GM21529 (cell line): ENCODE measurements at regions not wholly inside any gene's neighbourhood (a gene's known extent, or its start where the extent isn't known, plus 50 kb on each side); places are given as distances from the start of the nearest gene placed in this dataset.
A peak's percentile ranks its signal among the peaks of the same experiment; 100 is the strongest.

Experiments used
- ATAC-seq: cut with Tn5 transposase; IDR thresholded peaks from one replicate; pipeline ENCODE4 v1.9.1; 2021; ENCODE audit not compliant: unreplicated experiment

DNA sequence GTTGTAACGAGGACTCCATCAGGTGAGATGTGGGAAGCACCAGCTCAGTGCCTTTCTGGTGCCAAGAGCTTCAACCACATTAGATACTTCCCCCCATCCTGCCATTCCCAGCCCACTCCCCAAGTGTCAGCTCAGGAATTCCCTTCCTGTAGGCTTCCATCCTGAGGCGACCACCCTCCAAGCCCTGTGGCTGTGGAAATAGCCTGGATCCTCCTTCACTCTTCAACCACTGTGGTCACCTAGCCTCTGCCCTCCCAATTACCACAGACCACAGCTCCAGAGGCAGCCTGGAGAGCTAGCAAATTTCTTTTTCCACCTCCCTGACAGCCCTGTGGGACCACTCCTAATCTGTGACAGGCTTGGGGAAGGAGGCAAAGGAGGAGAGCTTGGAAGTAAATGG lies 219.8 kb upstream of the MAP3K1 start:
- ATAC-seq: no peak

DNA sequence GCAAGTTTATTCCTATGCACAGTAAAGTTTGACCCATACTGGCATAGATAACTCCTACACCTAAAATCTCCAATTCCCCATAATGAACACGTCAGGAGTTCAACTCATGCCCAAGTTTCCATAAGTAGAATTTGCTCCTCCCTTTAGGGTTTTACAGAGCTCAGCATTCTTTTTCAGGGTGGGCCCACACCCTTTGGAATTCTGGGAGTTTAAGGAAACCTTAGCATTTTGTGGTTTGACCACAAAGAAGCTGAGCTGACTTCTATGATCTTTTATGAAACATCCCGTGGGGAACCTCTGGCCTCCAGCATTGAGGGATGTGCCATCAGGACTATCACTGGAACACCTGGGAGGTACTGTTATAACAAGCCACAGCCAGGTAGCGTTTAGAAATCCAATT lies 220.6 kb upstream of the MAP3K1 start:
- no peak for ATAC-seq

DNA sequence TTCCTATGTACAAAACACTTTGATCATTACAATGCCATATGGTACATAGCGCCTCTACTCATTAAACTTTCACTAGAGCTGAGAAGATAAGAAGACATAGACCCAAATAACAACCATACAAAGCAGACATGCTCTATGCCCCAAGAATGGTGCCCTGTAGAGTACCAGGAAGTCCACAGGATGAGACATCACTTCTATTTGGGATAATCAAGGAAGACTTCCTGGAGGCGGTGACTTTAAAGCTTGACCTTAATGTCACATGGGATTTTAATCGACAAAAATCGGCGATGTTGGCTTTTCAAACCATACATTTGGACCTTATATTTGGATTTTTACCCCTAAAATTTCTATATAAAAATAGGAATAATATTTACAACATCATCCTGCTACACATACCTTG lies 224.3 kb upstream of the MAP3K1 start:
- no peak for ATAC-seq

DNA sequence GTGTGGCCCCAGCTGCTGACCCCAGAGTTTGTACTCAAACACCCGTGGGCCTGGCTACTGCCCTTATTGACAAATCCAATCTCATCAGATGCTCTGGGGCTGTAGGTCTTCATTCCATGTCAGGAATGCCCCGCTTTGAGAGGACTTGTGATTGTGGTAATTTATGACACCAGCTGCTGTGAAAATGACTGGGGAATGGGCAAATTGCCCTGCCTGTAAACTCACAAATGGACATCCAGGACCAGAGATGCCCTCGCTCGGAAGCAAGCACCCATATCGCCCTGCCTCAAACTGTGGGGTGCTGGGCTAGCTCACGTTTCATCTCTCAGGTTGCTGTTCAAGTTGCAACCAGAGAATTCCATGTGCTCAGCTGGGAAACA lies 225.9 kb upstream of the MAP3K1 start:
- ATAC-seq: peak; percentile 5

DNA sequence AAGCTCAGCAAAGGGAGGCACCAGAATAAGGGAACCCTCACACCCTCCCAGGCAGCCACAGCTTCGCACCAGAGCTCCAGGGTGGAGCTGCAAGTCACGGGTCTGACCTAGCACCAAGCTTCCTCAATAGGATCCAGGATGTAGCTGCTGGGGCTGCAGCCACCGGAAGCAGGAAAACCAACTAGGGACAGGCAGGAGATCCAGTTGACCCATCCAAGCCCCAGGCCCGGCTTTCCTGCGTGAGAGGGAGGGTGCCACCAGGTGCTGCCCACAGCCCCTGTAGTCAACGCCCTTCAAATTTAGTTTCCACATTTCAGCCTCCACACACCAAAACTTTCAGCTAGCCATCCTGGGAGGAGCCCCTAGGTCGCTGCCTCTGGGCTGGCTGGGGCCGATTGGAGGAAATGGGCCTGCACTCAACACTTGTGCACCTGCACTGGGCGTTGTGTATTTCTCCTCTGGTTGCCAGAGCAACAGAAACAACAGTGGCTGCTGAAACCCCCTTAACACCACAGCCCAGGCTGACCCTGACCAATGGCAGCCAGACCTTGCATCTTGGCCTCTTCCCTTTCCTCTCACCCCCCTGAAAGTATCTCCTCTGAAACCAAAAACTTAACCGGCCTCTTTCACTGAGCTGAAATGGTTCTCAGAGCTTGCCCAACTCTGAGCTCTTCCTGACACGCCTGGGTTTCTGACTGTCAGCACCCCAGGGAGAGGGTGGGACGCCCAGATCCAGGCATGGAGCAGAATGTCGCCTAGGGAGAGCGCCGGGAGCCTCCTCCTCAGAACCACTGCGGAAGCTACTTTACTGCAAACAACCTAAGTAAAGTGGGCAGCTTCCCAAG lies 226.5 kb upstream of the MAP3K1 start:
- peak; percentile 98 for ATAC-seq

DNA sequence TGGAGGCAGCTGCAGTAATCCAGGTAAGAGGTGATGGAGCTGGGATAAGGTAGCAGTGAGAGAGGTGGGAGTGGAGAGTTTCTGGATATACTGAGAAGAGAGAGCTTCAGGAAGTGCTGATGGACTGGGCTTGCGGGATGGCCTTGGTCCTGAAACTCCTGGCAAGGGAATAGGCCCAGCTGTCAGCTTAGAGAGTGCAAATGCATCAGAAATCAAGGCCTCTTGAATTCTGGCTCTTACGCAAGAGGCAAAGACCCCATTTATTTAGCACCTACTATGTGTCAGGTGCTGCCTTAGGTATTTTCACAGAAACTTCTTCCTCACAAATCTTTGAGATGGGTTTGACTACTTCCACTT lies 227.2 kb upstream of the MAP3K1 start:
- ATAC-seq: no peak

DNA sequence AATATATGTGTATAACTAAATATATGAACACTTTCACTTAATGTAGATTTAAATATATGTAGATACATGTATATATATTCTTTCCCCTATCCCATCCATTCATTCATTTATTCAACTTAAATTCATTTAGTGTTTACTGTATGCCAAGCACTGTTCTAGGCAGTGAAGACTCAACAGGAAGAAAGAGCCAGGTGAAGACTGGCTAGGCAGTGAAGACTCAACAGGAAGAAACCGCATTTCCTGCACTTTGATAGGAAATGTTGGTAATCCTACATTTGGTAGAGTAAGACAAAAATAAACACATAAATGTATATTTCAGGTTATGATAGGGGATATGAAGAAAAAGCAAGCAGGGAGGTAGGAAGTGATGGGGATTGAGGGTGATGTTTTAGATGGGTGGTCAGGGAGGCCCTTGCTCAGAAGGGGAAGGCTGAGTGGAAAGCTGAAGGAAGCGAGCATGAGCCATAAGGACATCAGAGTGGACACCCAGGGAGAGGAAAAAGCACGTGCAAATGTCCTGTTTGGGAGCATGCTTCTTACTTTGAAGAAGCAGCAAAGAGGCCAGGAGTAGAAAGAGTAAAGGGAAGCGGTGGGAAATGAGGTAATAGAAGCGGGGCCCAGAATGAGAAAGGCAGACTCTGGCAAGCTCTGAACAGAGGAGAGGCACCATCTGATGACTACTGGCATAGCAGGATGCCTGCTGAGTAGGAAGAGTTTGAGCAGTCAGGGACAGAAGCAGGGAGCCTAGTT lies 227.8 kb upstream of the MAP3K1 start:
- no peak for ATAC-seq

DNA sequence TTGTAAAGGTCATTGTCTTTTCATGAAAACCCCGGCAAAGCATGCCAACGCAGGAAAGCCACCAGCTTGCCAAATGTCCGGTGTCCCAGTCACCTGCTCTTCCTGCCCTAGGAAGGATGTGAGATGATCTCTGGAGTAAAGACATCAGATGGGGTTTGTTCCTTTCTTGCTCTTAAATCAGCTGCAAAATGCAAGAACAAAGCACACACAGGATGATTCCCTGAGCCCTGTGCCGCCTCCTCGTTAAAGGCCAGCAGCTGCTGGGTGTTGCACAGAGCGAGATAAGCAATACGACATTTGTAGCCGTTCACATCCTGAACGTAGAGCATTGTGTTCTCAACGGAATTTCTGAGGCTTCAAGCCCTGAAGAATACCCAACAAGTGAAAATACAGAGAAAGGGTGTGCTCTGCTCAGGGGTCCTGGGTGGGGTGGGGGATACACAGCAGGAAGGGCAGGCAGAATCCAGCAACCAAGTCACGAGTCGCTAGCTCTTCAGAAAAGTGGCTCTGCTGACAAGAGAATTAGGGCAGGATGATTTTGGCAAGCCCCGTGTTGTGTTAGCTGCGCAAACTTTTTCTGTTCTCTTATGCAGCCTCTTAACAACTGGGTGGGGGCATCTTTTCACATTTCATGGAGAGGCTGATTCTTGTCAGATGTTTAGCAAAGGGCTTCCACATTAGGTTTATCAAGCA lies 229.2 kb upstream of the MAP3K1 start:
- ATAC-seq: no peak

DNA sequence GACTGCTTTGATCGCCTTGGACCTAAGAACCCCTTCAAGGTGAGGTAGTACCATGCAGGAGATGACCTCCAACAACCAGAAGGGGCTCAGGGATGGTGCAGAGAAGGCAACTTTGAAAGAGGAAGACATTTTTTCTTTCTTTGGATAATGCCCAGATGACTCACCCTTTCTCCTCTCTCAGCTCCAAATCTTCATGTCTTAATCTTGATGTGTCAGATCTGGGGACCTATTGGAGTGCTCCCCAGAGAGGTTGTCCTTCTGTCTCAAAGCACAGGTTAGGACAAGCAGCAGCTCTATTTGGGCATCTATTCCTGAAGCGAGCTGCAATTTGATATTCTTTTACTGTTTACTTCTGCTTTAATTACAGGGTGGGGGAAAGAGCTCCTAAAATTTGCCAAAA lies 229.9 kb upstream of the MAP3K1 start:
- ATAC-seq: no peak

DNA sequence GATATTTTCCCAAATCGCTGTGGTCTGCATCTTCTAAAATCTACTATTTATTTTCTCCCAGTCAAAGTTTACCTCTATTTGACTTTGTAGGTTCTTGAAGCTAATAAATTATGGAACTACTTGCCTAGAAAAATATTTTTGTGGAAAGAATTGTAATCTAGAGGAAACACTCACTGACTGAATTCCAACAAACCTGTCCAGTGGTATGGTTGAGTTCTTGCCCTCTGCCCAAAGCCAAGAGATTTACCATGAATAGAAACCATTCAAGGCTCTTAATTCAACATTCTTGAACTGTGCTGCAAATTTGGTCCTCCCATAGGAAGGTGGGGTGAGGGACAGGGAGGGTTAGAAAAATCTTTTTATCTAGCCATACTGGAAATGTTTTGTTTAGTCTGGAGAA lies 233.9 kb upstream of the MAP3K1 start:
- ATAC-seq: no peak

DNA sequence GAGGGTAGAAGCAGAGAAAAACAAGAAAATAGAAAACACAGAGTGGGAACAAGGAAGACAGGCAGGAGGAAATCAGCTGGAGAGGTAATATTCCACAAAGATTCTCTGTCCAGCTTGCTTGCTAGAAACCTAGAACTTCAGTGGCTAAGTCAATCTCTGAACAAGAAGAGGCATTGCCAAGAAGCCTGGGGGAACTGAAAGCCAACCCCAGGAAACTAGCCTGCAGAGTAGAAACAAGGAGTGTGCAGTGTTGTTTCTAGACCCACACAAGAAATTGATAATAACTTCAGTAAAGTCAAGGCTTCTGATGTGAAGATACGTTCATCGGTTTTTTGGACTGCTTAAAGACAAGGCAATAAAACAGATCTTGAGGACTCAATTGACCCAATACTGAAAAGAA lies 234.5 kb upstream of the MAP3K1 start:
- ATAC-seq: no peak

DNA sequence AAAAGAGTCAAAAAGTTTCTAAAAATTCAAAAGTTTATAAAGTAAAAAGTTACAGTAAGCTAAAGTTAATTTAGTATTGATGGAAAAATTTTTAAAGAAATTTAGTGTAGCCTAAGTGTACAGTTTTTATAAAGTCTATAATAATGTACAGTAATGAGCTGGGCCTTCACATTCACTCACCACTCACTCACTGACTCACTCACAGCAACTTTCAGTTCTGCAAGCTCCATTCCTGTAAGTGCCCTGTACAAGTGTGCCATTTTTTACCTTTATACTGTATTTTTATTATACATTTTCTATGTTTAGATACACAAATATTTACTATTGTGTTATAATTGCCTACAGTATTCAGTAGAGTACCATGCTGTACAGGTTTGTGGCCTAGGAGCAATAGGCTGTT lies 239.5 kb upstream of the MAP3K1 start:
- no peak for ATAC-seq

DNA sequence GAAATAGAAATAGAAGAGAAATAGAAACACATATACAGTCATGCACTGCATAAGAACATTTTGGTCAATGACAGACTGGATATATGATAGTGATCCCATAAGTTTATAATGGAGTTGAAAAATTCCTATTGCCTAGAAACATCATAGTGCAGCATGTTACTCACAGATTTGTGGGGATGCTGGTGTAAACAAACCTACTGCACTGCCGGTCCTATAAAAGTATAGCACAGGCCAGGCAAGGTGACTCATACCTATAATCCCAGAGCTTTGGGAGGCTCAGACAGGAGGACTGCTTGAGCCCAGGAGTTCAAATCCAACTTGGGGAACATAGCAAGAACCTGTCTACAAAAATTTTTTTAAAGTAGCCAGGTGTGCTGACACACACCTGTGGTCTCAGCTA lies 240.6 kb upstream of the MAP3K1 start:
- no peak for ATAC-seq

DNA sequence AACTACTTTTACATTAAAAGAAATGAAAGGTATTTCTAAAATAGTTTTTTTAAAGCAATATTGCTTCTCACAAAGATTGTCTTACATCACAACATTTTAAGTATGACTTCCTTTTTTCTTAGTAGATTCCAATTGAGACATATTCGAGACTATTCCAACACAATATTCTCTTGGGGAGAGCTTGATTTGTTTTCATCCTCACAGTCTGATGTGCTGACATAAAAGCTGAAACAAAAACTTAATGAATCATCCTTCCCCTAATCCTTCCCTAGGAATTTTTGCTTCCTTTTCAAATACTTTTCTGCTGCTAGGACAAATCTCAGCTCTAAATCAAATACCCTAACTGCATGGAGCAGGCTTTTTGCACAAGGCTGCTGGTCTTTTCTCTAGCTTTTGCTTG lies 245.8 kb upstream of the MAP3K1 start:
- no peak for ATAC-seq

DNA sequence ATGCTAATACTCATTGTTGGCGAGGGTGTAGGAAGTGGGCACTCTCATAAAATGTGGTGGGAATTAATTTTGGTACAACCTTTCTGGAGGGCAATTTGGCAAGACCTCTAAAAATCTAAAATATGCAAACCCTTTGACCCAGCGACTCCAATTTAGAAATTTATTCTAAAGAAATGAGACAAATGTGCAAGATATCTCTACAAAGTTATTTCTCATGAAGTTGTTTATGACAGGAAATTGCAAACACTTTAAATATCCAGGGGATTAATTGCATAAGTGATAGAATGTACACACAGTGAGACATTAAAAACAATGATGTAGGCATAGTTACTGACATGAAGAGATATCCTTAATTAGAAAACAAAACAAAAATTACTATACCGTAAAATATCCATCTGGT lies 246.3 kb upstream of the MAP3K1 start:
- no peak for ATAC-seq

DNA sequence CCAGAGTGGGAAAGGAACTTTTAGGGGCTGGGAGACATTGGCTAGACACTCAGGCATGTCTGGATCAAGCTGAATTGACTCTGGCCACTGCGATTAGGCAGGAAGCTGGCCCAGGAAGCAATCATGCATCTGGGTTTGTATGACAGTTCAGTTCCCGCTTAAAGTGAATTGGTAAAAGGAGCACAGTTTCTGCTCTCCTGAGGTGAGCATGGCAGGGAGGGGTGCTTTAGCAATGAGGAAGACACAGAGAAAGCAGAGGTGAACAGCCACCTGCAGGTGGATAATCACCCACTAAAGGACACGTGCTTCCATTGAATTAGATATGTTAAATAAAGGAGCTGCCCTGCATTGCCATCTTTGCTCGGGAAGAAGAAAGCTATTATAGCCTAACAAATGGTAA lies 248.1 kb upstream of the MAP3K1 start:
- no peak for ATAC-seq

DNA sequence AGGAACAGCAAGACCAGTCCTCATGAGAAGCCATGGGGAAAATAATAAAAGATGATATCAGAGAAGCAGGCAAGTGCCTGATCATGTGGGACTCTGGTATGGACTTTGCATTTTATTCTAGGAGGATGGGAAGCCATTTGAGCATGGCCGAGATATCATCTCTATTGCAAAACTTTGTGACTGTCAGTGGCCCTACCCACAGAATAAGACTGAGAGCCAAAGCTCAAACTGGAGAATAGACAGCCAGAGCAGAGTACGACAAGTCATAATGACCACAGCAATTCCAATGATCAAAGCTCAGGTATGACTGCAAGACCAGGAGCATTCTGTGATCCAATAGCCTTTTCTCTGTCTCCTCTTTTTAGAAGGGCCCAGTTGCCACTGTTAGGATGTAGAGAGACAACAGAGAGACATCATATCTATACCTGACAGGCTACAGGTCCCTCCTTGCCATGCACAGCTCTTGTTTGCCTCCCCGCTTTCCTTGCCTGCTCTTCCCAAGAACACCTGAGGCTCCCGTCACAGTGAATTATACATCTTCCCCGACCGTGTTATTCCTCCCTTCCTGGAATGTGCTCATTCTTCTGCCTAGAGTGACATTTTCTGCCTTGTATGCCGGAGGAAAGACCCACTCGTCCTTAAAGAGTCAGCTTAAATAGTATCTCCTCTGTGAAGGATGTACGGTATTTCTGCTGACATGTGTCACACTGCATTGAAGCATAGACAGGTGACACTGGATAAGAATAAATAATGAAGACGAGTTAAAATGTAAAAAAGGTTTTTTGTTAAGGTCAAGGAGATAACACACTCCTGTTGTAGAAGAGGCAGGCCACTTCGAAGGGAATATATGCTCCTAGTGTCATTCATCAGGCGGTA lies 248.7 kb upstream of the MAP3K1 start:
- ATAC-seq: no peak

DNA sequence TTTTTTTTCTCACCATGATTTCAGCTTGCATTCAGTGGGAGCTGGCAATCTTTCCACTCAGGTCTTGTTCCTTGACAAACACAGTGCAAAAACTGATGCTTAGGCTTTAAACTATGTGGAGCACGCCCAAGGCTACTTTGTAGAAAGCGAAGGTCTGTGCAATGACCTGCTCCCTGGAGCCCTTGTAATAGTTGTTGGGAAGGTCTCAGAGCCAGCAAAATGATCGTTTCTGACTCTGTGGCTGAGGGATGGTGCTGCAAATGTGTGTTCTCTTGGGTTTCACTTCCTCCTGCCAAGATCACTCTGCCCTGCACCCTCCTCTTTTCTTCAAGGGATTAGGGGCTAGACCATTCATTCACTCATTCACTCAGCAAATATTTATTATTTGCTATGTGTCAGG lies 249.7 kb upstream of the MAP3K1 start:
- peak; percentile 81 for ATAC-seq

DNA sequence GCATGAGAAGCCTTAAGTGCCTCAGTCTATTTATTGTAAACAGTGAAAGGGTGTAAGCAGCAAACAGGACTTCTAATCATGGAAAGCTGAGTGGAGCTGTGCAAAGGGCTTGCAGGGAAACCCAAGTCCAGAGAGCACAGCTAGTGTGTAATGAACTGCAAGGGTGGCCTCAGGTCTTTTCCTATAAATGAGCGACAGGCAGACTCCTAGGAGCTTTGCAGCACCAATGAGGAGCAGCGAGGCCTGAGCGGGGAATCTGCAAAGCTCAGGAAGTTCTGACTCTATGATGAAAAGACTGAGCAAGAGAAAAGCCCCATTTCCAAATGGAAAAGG lies 250.1 kb upstream of the MAP3K1 start:
- ATAC-seq: no peak

DNA sequence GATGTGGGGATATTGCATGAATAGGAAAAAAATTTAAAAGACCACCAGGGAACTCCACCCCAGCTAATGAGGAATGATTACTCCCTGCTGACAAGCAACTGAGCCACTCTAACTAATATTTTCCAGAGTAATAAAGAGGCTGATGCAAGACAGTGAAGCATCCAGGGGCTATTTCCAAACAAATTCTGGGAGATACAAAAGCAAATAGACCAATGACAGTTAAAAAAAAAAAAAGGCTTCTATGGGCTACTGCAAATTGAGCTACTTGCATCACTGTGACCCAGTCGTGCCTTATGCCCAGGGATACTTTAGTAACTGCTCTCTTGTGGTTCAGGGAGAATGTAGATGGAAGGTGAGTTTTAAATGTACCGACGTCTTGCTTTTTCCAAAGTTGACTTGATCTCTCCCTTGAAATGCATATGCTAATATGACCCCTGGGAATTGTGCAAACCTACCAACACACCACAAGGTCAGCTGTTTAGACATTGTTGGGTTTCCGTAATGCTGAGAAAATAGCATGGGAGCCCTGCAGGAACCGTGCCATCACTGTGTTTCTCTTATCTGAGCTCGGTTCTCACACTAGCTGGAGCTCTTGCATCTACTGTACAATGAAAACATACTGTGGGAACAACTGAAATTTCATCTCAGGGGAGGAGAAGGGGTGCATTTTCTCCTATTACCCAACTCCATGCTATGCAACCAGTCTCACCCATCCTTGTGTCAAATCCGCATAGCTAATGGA lies 250.6 kb upstream of the MAP3K1 start:
- no peak for ATAC-seq

DNA sequence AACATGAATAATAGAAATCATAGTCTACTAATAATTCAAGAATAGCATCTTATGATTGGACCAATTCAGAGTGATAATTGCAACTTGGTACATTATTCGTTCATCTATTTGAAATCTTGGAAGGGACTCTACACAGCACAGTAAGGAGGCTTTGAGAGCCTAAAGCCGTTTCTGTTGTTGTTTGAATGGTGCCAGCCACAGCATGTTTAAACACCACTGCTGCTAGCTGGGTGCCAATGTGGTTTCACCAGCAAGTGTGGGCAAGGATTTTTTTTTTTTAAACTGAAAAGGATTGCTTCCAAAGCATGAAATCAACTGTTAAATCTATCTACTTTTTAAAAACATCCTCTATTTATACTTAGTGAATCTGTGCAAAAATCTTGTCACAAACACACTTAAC lies 253.9 kb upstream of the MAP3K1 start:
- no peak for ATAC-seq
